Osteoblast (primary cell): ENCODE measurements at regions not wholly inside any gene's neighbourhood (a gene's known extent, or its start where the extent isn't known, plus 50 kb on each side); places are given as distances from the start of the nearest gene placed in this dataset.

Experiments
- DNase-seq: peaks from one replicate; pipeline ENCODE4 v3.0.0; 2011; ENCODE audit warnings: low spot score, mixed read lengths; ENCODE audit not compliant: insufficient read length; ENCODE audit errors: missing footprints
- H2AFZ ChIP-seq: 2 replicates; pipeline ENCODE4 v1.6.0; 2011; ENCODE audit warnings: mild to moderate bottlenecking, low read length
- H3K27ac ChIP-seq: 2 replicates; pipeline ENCODE4 v1.5.1; 2011; ENCODE audit warnings: mild to moderate bottlenecking, low read depth, low read length, moderate library complexity
- H3K27me3 ChIP-seq: 2 replicates; pipeline ENCODE4 v1.6.0; 2012; ENCODE audit warnings: mild to moderate bottlenecking, control low read depth, inconsistent platforms, low read length, moderate library complexity; ENCODE audit not compliant: insufficient read depth
- H3K36me3 ChIP-seq: 2 replicates; pipeline ENCODE4 v1.5.1; 2011; ENCODE audit warnings: mild to moderate bottlenecking, low read length, control low read depth, moderate library complexity; ENCODE audit not compliant: insufficient read depth
- H3K4me1 ChIP-seq: 2 replicates; pipeline ENCODE4 v1.5.1; 2011; ENCODE audit warnings: mild to moderate bottlenecking, low read length, control low read depth, moderate library complexity; ENCODE audit not compliant: insufficient read depth
- H3K4me2 ChIP-seq: 2 replicates; pipeline ENCODE4 v1.6.0; 2011; ENCODE audit warnings: mild to moderate bottlenecking, low read length; ENCODE audit not compliant: insufficient read depth
- H3K4me3 ChIP-seq: fragments of 200-600 bp; sonication (generic); 3 replicates; pipeline ENCODE4 v1.5.1; 2012; ENCODE audit warnings: mild to moderate bottlenecking, low read length, inconsistent platforms; ENCODE audit not compliant: insufficient read depth
- H3K79me2 ChIP-seq: 2 replicates; pipeline ENCODE4 v1.6.0; 2012; ENCODE audit warnings: mild to moderate bottlenecking, low read length, control low read depth, inconsistent platforms; ENCODE audit not compliant: insufficient read depth
- H3K9me3 ChIP-seq: 2 replicates; pipeline ENCODE4 v1.5.1; 2011; ENCODE audit warnings: low read depth, low read length, control low read depth
- H4K20me1 ChIP-seq: 2 replicates; pipeline ENCODE4 v1.6.0; 2012; ENCODE audit warnings: mild to moderate bottlenecking, low read length, control low read depth; ENCODE audit not compliant: insufficient read depth
- TF ChIP-seq, protein P1 (sequence below): IDR thresholded peaks from 2 replicates; pipeline ENCODE4 v1.5.1; 2011; ENCODE audit warnings: mild to moderate bottlenecking, low read depth, low read length, moderate library complexity; ENCODE audit errors: extremely low read depth

DNA sequence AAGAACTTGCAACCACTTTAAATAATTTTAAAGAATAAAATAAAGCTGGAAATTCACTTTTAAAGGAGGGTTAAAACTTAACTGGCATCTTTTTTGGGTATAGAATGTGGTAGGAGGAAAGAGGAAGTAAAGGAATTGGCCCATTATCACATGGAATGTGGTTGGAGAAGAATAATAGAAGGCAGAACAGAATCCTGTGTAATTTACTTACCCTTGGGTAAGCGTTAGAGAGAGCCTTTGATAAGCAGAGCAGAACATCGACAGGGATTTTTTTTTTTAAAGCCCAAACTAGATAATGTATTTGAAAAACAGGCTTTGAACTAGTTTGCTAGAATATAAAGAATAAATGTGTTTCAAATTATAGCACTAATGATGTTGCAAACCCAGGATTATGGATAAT is 199.8 kb upstream of the KIAA1217 start:
- H3K79me2 ChIP-seq, result no peaks in the 10 kb centered on the region
- no peak overlapping the region for H3K27ac ChIP-seq
- H4K20me1 ChIP-seq, result no peaks in the 10 kb centered on the region
- no peaks in the 10 kb centered on the region for H3K27me3 ChIP-seq
- H3K36me3 ChIP-seq, result no peaks in the 10 kb centered on the region
- no peak overlapping the region for H3K4me2 ChIP-seq
- TF ChIP-seq, protein P1, sequence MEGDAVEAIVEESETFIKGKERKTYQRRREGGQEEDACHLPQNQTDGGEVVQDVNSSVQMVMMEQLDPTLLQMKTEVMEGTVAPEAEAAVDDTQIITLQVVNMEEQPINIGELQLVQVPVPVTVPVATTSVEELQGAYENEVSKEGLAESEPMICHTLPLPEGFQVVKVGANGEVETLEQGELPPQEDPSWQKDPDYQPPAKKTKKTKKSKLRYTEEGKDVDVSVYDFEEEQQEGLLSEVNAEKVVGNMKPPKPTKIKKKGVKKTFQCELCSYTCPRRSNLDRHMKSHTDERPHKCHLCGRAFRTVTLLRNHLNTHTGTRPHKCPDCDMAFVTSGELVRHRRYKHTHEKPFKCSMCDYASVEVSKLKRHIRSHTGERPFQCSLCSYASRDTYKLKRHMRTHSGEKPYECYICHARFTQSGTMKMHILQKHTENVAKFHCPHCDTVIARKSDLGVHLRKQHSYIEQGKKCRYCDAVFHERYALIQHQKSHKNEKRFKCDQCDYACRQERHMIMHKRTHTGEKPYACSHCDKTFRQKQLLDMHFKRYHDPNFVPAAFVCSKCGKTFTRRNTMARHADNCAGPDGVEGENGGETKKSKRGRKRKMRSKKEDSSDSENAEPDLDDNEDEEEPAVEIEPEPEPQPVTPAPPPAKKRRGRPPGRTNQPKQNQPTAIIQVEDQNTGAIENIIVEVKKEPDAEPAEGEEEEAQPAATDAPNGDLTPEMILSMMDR, result no peak
- no peak overlapping the region for H3K4me3 ChIP-seq
- no peak for DNase-seq
- no peaks in the 10 kb centered on the region for H3K4me1 ChIP-seq
- no peaks in the 10 kb centered on the region for H3K9me3 ChIP-seq
- no peak overlapping the region for H2AFZ ChIP-seq

DNA sequence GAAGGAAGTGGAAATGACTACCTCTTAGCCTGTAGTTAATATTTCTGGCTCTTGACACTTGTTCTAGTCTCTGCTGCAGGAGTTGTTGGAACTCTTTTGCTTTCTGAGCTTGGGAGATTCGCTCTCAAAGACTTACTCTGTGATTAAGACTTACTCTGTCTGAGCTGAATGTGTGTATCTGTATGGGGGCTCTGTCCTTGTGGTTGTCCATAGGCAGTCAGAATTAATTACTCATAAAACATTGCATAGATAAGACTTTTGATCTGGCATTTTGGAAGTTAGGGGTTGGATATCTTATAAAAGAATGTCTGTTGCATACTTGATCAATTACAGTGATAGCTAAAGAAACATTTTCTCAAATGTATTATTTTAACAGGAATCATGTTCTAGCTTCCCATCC is 199.2 kb upstream of the KIAA1217 start:
- DNase-seq, result no peak
- Histone ChIP-seq H3K4me3 (no peak overlapping the region), H3K36me3 (no peaks in the 10 kb centered on the region), H4K20me1 (no peaks in the 10 kb centered on the region), H3K4me1 (no peaks in the 10 kb centered on the region), H3K9me3 (no peaks in the 10 kb centered on the region), H3K4me2 (no peak overlapping the region), H3K27ac (no peak overlapping the region), H2AFZ (no peak overlapping the region), H3K79me2 (no peaks in the 10 kb centered on the region), H3K27me3 (no peaks in the 10 kb centered on the region)
- TF ChIP-seq, protein P1, result no peak

DNA sequence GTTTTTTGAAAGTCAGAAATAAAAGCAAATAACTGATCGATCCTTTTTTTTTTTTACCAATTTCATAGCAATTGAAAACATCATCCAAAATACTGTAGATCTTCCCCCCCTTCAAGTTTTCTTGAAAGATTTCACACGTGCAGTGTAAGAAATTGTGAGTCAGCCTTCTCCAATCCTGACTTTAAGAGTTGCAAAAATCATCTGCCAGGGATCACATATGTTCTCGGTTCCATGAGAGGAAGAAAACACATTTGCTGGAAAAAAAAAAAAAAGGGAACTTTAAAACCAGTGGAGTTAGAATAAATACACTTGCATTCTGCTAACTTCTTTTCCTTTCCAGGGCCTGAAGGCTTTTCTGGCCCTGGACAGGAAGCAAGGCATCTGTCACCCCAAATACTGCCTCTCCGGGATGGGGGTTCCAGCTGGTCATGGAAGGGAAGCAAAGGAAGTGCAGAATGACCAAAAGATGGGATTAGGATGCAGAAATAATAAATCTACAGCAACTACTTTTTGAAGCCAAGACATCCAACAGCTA is 198.4 kb upstream of the KIAA1217 start:
- no peak overlapping the region for H3K4me3 ChIP-seq
- no peak overlapping the region for H2AFZ ChIP-seq
- no peaks in the 10 kb centered on the region for H3K36me3 ChIP-seq
- no peaks in the 10 kb centered on the region for H3K79me2 ChIP-seq
- H3K27ac ChIP-seq, result no peak overlapping the region
- no peaks in the 10 kb centered on the region for H3K27me3 ChIP-seq
- H3K4me2 ChIP-seq, result no peak overlapping the region
- DNase-seq, result no peak
- H3K9me3 ChIP-seq, result no peaks in the 10 kb centered on the region
- no peaks in the 10 kb centered on the region for H3K4me1 ChIP-seq
- TF ChIP-seq, protein P1, result no peak
- no peaks in the 10 kb centered on the region for H4K20me1 ChIP-seq

DNA sequence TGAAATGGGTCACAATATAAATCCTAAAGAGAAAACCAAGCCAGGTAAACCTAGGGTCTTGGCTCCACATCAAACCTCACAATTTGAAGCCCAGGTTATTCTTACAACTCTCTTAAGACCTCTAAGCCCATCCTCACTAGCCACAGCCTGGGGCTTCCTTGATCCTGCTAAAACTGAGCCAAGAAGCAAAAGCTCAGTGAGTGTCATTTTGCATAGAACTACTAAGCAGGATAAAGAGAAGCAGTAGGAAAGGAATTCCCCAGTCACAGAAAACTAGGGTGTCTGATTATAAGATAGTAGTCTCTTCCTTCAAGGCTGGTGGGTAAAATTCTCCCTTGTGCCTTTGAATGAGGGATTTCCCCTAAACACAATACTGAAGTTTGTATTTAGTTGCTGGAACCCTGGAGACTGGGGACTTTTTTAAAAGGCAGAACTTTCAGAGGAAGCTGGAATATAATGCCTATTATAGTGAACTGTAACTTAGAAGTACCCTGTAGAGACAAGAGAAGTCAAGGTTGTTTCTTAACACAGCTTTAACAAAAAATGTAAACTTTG is 196.6 kb upstream of the KIAA1217 start:
- Histone ChIP-seq H3K4me3 (no peak overlapping the region), H3K27ac (no peak overlapping the region), H3K9me3 (no peaks in the 10 kb centered on the region), H3K79me2 (no peaks in the 10 kb centered on the region), H3K4me2 (no peak overlapping the region), H2AFZ (no peak overlapping the region), H3K27me3 (no peaks in the 10 kb centered on the region), H3K36me3 (no peaks in the 10 kb centered on the region), H3K4me1 (no peaks in the 10 kb centered on the region), H4K20me1 (no peaks in the 10 kb centered on the region)
- TF ChIP-seq, protein P1, result no peak
- DNase-seq, result no peak
